Glutamatergic neuron (in vitro differentiated cells): ENCODE measurements at regions not wholly inside any gene's neighbourhood (a gene's known extent, or its start where the extent isn't known, plus 50 kb on each side); places are given as distances from the start of the nearest gene placed in this dataset.
A peak's percentile ranks its signal among the peaks of the same experiment; 100 is the strongest.

ENCODE experiments used
- DNase-seq: peaks from one replicate; pipeline ENCODE4 v3.0.0; 2022
- H3K27ac Mint-ChIP-seq: one replicate; pipeline ENCODE4 v1.8.0; 2020; ENCODE audit warnings: mild to moderate bottlenecking, mixed read lengths, inconsistent platforms; ENCODE audit not compliant: unreplicated experiment
- H3K27me3 Mint-ChIP-seq: one replicate; pipeline ENCODE4 v1.8.0; 2020; ENCODE audit warnings: mild to moderate bottlenecking, moderate library complexity, mixed read lengths, inconsistent platforms; ENCODE audit not compliant: unreplicated experiment
- H3K36me3 Mint-ChIP-seq: one replicate; pipeline ENCODE4 v1.8.0; 2020; ENCODE audit warnings: mild to moderate bottlenecking, mixed read lengths, inconsistent platforms; ENCODE audit not compliant: unreplicated experiment
- H3K4me1 Mint-ChIP-seq: one replicate; pipeline ENCODE4 v1.8.0; 2020; ENCODE audit warnings: mild to moderate bottlenecking, low read depth, mixed read lengths, inconsistent platforms; ENCODE audit not compliant: unreplicated experiment
- H3K4me3 Mint-ChIP-seq: one replicate; pipeline ENCODE4 v1.8.0; 2020; ENCODE audit warnings: mild to moderate bottlenecking, mixed read lengths, inconsistent platforms; ENCODE audit not compliant: unreplicated experiment
- H3K9me3 Mint-ChIP-seq: one replicate; pipeline ENCODE4 v1.8.0; 2020; ENCODE audit warnings: mild to moderate bottlenecking, moderate library complexity, mixed read lengths, inconsistent platforms; ENCODE audit not compliant: unreplicated experiment
- CTCF ChIP-seq: fragments of 200-600 bp; sonication (generic); IDR thresholded peaks from one replicate; pipeline ENCODE4 v1.5.0; 2021; ENCODE audit not compliant: partially characterized antibody, unreplicated experiment

DNA sequence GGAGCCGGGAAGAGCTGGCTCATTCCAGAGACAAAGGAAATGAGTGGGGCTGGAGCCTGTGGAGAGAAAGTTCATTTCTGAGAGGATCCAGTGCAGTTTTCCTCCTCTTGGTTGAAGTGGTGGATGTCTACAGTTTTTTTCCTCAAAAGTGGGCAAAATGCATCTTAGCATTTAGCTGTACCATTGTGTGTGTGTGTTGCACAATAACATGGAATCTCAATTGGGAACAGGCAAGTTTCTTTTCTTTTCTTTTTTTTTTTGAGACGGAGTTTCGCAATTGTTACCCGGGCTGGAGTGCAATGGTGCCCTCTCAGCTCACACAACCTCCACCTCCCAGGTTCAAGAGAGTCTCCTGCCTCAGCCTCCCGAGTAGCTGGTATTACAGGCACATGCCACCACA is 101.5 kb upstream of the UBE2E1 start:
- H3K36me3 Mint-ChIP-seq, result peaks cover 5% of the 10 kb centered on the region
- DNase-seq, result no peak

GRCh38 chr3:23706111-23706510 is 99.6 kb upstream of the UBE2E1 start:
- Mint-ChIP-seq H3K9me3 (no peaks in the 10 kb centered on the region), H3K4me1 (peaks cover 12% of the 10 kb centered on the region), H3K27me3 (no peaks in the 10 kb centered on the region), H3K4me3 (no peak overlapping the region), H3K27ac (no peak overlapping the region), H3K36me3 (peaks cover 5% of the 10 kb centered on the region)
- no peak for TF ChIP-seq CTCF
- DNase-seq, result no peak

More for the DNA sequence above, 101.5 kb upstream of the UBE2E1 start:
- Mint-ChIP-seq H3K27me3 (no peaks in the 10 kb centered on the region), H3K9me3 (no peaks in the 10 kb centered on the region), H3K27ac (no peak overlapping the region), H3K4me3 (no peak overlapping the region), H3K4me1 (peaks cover 3% of the 10 kb centered on the region)
- TF ChIP-seq CTCF, result no peak

- TF ChIP-seq CTCF, result no peak
- no peaks in the 10 kb centered on the region for H3K36me3 Mint-ChIP-seq
- no peak overlapping the region for H3K4me3 Mint-ChIP-seq
- H3K27ac Mint-ChIP-seq, result no peak overlapping the region
- DNase-seq, result no peak
- H3K9me3 Mint-ChIP-seq, result peaks cover 2% of the 10 kb centered on the region
- H3K4me1 Mint-ChIP-seq, result peaks cover 38% of the 10 kb centered on the region
- H3K27me3 Mint-ChIP-seq, result peaks cover 2% of the 10 kb centered on the region
Observed at GRCh38 chr3:23709987-23710386, 95.8 kb upstream of the UBE2E1 start.

- no peaks in the 10 kb centered on the region for H3K36me3 Mint-ChIP-seq
- no peak overlapping the region for H3K27ac Mint-ChIP-seq
- TF ChIP-seq CTCF, result no peak
- peaks cover 2% of the 10 kb centered on the region for H3K27me3 Mint-ChIP-seq
- peak; percentile 31 for DNase-seq
- H3K4me3 Mint-ChIP-seq, result peak overlapping the region; percentile 13
- peaks cover 2% of the 10 kb centered on the region for H3K9me3 Mint-ChIP-seq
- peaks cover 38% of the 10 kb centered on the region for H3K4me1 Mint-ChIP-seq
Observed at GRCh38 chr3:23710555-23710954, 95.2 kb upstream of the UBE2E1 start.

DNA sequence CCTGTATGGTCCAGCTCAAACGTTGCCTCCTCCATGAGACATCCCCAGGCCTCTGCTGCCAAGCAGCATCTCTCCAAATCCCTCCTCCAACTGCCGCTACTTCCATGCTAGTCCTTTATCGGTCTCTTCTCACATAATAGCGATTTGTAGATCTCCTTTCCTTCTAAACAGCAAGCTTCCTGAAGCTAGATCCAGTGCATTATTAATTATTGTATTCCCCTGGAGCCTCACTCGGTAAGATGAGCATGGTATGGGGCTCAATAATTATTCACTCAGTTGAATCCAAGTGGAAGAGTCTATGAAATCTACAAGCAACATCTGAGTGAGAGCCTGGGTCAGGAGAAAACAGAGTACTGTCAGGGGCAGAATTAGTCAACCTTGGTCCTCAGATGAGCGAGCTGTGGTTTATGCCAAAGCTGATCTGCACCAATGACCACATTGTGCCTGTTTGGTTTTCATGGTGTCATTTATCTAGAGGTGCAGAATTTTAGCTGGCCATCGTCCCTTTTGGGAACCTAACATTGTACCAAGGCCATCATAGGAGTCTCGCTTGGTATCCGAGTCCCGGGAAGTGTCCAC is 93.8 kb upstream of the UBE2E1 start:
- peaks cover 5% of the 10 kb centered on the region for H3K36me3 Mint-ChIP-seq
- DNase-seq, result no peak
- peak overlapping the region; percentile 71 for H3K27ac Mint-ChIP-seq

More for the DNA sequence above, 93.8 kb upstream of the UBE2E1 start:
- Mint-ChIP-seq H3K4me1 (peaks cover 38% of the 10 kb centered on the region), H3K27me3 (peaks cover 2% of the 10 kb centered on the region), H3K4me3 (peak overlapping the region; percentile 72), H3K9me3 (peaks cover 2% of the 10 kb centered on the region)
- TF ChIP-seq CTCF, result no peak
